ENCODE measurements at regions not wholly inside any gene's neighbourhood (a gene's known extent, or its start where the extent isn't known, plus 50 kb on each side); places are given as distances from the start of the nearest gene placed in this dataset. TPM values are rescaled to one million over a fixed set of nuclear protein-coding genes. Genes with fewer than 3 reads are reported as not detected.

Small RNA genes in the stretch of these regions (small RNA-seq; reads per million reads assigned to genes)
- not detected for gene AL163153.1 (ENCODE audit: low replicate concordance)
- gene AL358913.1 (ENCODE audit: low replicate concordance) = not detected
- gene AL442163.3 (ENCODE audit: low replicate concordance) = not detected
